Neutrophil (primary cell): ENCODE measurements at regions not wholly inside any gene's neighbourhood (a gene's known extent, or its start where the extent isn't known, plus 50 kb on each side); places are given as distances from the start of the nearest gene placed in this dataset.

ENCODE experiments used
- H3K27ac ChIP-seq: fragments of 200-600 bp; sonication (generic); 2 replicates; pipeline ENCODE4 v1.5.1; 2016; ENCODE audit warnings: mild to moderate bottlenecking, moderate library complexity
- H3K27me3 ChIP-seq: fragments of 200-600 bp; sonication (generic); 2 replicates; pipeline ENCODE4 v1.6.0; 2016; ENCODE audit warnings: mild to moderate bottlenecking
- H3K36me3 ChIP-seq: fragments of 200-600 bp; sonication (generic); 2 replicates; pipeline ENCODE4 v1.5.1; 2017
- H3K4me1 ChIP-seq, 2 experiments: fragments of 200-600 bp in 1 of 2; sonication (generic) in 1 of 2; 1 replicate in 1 of 2; 2 replicates in 1 of 2; pipeline versions ENCODE4 v1.5.1 to v1.6.1; 2013 to 2016; ENCODE audit warnings: low read depth in 1 of 2, low read length in 1 of 2, mild to moderate bottlenecking in 1 of 2, moderate library complexity in 1 of 2; ENCODE audit not compliant: control insufficient read depth in 1 of 2, insufficient read depth in 1 of 2
- H3K4me3 ChIP-seq, 2 experiments: fragments of 200-600 bp in 1 of 2; sonication (generic) in 1 of 2; 1 replicate in 1 of 2; 2 replicates in 1 of 2; pipeline ENCODE4 v1.5.1; 2013 to 2016; ENCODE audit warnings: low read depth in 1 of 2, low read length in 1 of 2, mild to moderate bottlenecking in 1 of 2, moderate library complexity in 1 of 2
- H3K9me3 ChIP-seq: fragments of 200-600 bp; sonication (generic); 2 replicates; pipeline ENCODE4 v1.5.1; 2016
- TF ChIP-seq, protein P1 (sequence below): fragments of 200-600 bp; sonication (generic); IDR thresholded peaks from 2 replicates; pipeline ENCODE4 v1.5.1; 2016; ENCODE audit warnings: antibody characterized with exemption

DNA sequence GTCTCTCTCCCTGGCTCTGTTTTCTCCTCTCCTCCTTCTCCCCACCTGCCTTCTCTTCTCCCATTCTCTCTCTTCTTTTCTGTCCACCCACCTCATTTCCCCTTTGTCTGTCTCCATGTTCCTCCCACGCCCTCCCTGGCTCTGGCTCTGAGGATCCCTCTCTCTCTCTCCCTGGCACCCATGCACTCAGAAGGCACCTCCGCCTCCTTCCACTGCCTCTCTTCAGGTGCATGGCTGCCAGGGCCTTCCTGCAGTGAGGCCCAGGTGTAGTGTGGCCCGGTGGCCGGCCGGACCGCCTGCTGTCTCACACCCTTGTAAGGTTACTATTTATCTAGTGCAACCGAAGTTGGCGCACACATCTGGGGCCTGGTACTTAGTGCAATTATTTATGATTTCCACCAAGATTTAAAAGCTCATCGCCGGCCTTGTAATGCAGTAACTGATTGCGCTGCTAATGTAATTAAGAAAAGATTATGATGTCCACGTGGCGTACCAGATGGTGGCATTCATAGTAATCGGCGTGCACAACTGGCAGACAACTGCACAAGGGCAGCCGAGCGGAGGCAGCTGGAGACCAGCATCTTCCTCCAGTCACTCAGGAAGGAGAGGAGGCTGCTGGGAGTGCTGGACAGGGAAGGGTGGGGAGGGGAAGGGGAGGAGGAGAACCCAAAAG is 50.4 kb upstream of the MVB12B start:
- Histone ChIP-seq H3K27ac (no peak overlapping the region), H3K9me3 (no peaks in the 10 kb centered on the region), H3K36me3 (no peaks in the 10 kb centered on the region), H3K4me3 (no peak overlapping the region), H3K4me1 (no peaks in the 10 kb centered on the region), H3K27me3 (peaks cover 42% of the 10 kb centered on the region)
- TF ChIP-seq, protein P1, sequence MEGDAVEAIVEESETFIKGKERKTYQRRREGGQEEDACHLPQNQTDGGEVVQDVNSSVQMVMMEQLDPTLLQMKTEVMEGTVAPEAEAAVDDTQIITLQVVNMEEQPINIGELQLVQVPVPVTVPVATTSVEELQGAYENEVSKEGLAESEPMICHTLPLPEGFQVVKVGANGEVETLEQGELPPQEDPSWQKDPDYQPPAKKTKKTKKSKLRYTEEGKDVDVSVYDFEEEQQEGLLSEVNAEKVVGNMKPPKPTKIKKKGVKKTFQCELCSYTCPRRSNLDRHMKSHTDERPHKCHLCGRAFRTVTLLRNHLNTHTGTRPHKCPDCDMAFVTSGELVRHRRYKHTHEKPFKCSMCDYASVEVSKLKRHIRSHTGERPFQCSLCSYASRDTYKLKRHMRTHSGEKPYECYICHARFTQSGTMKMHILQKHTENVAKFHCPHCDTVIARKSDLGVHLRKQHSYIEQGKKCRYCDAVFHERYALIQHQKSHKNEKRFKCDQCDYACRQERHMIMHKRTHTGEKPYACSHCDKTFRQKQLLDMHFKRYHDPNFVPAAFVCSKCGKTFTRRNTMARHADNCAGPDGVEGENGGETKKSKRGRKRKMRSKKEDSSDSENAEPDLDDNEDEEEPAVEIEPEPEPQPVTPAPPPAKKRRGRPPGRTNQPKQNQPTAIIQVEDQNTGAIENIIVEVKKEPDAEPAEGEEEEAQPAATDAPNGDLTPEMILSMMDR = no peak
